ENCODE measurements at regions not wholly inside any gene's neighbourhood (a gene's known extent, or its start where the extent isn't known, plus 50 kb on each side); places are given as distances from the start of the nearest gene placed in this dataset.

GRCh38 chr6:122147291-122147690 is 252.2 kb upstream of the HSF2 start:
- no peaks in the 10 kb centered on the region for H3K27me3 ChIP-seq (ENCODE audit: control insufficient read depth, insufficient read depth, low read length)
- no peak for DNase-seq (ENCODE audit: low read depth)
- TF ChIP-seq CTCF (IDR thresholded peaks at IDR 0.05; ENCODE audit: insufficient read depth, low read length, poor library complexity, severe bottlenecking): no peak
- H3K4me3 ChIP-seq (ENCODE audit: low read depth, low read length): no peak overlapping the region
- H3K36me3 ChIP-seq (ENCODE audit: control insufficient read depth, insufficient read depth, low read length): no peaks in the 10 kb centered on the region

- no peak for DNase-seq (ENCODE audit: low read depth)
These were observed 248.4 kb upstream of the HSF2 start for GRCh38 chr6:122151066-122151465.

GRCh38 chr6:122151763-122152162 is 247.7 kb upstream of the HSF2 start:
- no peaks in the 10 kb centered on the region for H3K36me3 ChIP-seq (ENCODE audit: control insufficient read depth, insufficient read depth, low read length)
- no peak overlapping the region for H3K4me3 ChIP-seq (ENCODE audit: low read depth, low read length)
- no peak for DNase-seq (ENCODE audit: low read depth)
- TF ChIP-seq CTCF (IDR thresholded peaks at IDR 0.05; ENCODE audit: insufficient read depth, low read length, poor library complexity, severe bottlenecking): no peak
- no peaks in the 10 kb centered on the region for H3K27me3 ChIP-seq (ENCODE audit: control insufficient read depth, insufficient read depth, low read length)

More at GRCh38 chr6:122151066-122151465, 248.4 kb upstream of the HSF2 start:
- Histone ChIP-seq H3K27me3 (ENCODE audit: control insufficient read depth, insufficient read depth, low read length) (no peaks in the 10 kb centered on the region), H3K36me3 (ENCODE audit: control insufficient read depth, insufficient read depth, low read length) (no peaks in the 10 kb centered on the region), H3K4me3 (ENCODE audit: low read depth, low read length) (no peak overlapping the region)
- TF ChIP-seq CTCF (IDR thresholded peaks at IDR 0.05; ENCODE audit: insufficient read depth, low read length, poor library complexity, severe bottlenecking): no peak

GRCh38 chr6:122153557-122153956 is 245.9 kb upstream of the HSF2 start:
- DNase-seq (ENCODE audit: low read depth): no peak
- no peak for TF ChIP-seq CTCF (IDR thresholded peaks at IDR 0.05; ENCODE audit: insufficient read depth, low read length, poor library complexity, severe bottlenecking)
- no peak overlapping the region for H3K4me3 ChIP-seq (ENCODE audit: low read depth, low read length)
- H3K36me3 ChIP-seq (ENCODE audit: control insufficient read depth, insufficient read depth, low read length): no peaks in the 10 kb centered on the region
- no peaks in the 10 kb centered on the region for H3K27me3 ChIP-seq (ENCODE audit: control insufficient read depth, insufficient read depth, low read length)

GRCh38 chr6:122154155-122154554 is 245.3 kb upstream of the HSF2 start:
- TF ChIP-seq CTCF (IDR thresholded peaks at IDR 0.05; ENCODE audit: insufficient read depth, low read length, poor library complexity, severe bottlenecking): no peak
- Histone ChIP-seq H3K4me3 (ENCODE audit: low read depth, low read length) (no peak overlapping the region), H3K27me3 (ENCODE audit: control insufficient read depth, insufficient read depth, low read length) (no peaks in the 10 kb centered on the region), H3K36me3 (ENCODE audit: control insufficient read depth, insufficient read depth, low read length) (no peaks in the 10 kb centered on the region)
- DNase-seq (ENCODE audit: low read depth): no peak

- Histone ChIP-seq H3K4me3 (ENCODE audit: low read depth, low read length) (no peak overlapping the region), H3K27me3 (ENCODE audit: control insufficient read depth, insufficient read depth, low read length) (no peaks in the 10 kb centered on the region), H3K36me3 (ENCODE audit: control insufficient read depth, insufficient read depth, low read length) (no peaks in the 10 kb centered on the region)
- TF ChIP-seq CTCF (IDR thresholded peaks at IDR 0.05; ENCODE audit: insufficient read depth, low read length, poor library complexity, severe bottlenecking): no peak
- DNase-seq (ENCODE audit: low read depth): no peak
These were observed 244.4 kb upstream of the HSF2 start for GRCh38 chr6:122154912-122155575.

All from kidney epithelial cell (primary cell).